LHCN-M2 (cell line): ENCODE measurements at regions not wholly inside any gene's neighbourhood (a gene's known extent, or its start where the extent isn't known, plus 50 kb on each side); places are given as distances from the start of the nearest gene placed in this dataset.
"Not testable (repeated sequence)": the region's sequence is repeated elsewhere in the genome, so short reads cannot be mapped to it uniquely, and the experiment has no call there.

Source experiments
- DNase-seq: peaks from one replicate; pipeline ENCODE4 v3.0.0-alpha.2; 2012; ENCODE audit warnings: low read depth

DNA sequence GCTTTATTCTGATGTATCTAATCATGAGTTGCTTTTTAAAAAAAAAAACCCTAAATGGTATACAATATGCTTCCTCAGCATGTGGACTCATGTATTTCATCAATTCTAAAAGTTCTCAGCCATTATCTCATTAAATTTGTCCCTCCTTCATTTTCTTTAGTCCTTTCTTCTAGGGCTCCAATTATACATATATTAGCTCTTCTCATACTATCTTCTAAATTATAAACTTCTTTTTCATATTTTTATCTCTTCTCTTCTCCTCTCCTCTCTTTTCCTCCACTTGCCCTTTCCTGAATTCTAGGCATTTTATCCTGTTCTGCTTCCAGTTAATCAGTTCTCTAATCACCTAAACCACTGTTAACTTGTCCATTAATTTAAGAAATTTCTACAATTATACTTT, 55.0 kb upstream of the IL33 start:
- no peak for DNase-seq

DNA sequence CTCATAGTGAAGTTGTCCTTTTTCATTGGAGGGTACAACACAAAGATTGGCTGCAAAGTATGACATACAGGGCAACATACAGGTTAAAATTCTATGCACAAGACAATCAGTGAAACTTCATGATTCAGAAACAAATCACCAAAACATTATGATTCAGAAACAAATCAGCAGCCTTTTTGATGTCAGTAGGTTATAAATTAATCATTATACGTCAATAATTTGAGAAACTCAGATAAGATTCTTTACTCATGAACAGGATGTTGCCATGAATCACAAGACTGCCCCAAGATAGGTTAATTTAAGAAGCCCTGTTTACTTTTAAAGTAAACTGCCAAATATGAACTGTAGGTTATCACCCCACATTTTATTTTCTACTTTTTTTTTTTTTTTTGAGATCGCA, 62.2 kb upstream of the IL33 start:
- DNase-seq = no peak

DNA sequence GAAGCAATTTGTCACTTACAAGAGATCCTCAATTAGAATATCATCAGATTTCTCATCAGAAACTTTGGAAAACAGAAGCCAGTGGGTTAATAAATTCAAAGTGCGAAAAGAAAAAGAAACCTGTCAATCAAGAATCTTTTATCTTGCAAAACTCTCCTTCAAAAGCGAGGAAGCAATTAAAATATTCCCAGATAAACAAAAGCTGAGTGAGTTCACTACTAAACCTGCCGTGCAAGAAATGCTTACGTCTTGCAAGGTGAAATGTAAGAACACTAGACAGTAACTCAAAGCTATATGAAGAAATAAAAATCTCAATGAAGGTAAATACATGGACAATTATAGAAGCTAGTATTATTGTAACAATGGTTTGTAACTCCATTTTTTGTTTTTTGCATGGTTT, 62.8 kb upstream of the IL33 start:
- DNase-seq = no peak

DNA sequence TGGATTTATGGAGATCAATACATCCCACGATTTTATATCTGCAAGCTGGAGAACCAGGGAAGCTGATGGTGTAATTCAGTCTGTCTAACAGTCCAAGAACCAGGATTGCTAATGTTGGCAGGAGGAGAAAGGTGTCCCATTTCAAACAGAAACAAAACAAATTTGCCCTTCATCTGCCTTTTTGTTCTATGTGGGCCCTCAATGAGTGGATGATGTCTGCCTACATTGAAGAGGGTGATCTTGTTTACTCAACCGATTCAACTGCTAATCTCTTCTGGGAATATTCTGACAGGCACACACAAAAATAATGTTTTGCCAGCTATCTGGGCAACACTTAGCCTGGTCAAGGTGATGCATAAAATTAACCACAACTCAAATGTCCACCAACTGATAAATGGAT, 65.1 kb upstream of the IL33 start:
- DNase-seq = no peak

DNA sequence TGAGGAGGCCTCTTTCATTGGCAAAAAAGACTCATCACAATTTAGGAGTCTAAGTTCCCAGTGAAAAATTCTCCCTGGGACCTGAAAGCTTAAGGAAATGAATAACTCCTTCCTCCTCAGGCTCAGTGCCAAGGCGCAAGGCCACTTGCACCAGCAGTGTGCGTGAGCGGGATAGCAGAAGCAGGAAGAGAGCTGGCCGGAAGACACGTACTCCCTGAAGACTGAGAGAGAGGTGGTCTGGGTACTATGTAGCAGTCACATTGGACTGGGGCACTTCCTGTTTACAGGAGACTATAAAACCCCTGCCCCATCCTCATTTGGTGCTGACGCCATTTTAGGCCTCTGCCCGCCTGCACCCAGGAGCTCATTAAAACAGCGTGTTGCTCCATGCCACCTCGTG, 66.3 kb upstream of the IL33 start:
- DNase-seq = no peak

DNA sequence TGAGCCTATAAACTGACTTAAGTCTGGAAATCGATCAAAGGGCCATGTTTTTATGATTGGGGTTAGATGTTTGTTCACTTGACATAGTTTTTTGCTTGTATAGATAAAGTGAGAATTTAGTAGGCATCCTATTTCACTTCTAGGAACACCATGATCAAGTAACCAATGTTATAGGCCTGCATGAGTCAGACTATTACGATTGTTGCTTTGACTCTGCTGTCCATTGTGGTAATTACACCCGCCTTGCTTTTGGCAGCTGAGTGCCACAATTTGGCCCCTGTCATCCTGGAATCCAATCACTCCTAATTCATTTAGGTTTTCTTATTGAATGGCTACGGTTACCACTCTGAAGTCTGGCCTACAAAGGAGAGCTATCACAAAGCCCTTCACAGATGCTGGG, 67.8 kb upstream of the IL33 start:
- peak; percentile 19 for DNase-seq

DNA sequence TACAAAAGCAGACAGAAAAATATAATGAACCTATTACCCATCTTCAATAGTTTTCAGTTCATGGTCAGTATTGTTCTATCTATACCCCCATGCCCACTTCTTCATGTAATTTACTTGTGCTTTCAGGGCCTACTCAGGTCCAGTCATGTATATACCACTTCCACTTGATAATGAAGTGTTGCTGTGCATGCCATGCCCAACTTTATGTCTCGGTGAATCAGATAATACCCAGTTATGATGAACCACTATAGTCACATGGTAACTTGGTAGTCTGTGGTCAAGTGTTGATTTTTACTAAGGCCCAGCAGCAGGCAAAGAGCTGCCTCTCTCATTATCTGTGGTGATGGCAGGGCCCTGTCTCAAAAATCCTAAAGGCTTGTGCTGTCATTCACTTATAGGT, 70.7 kb upstream of the IL33 start:
- no peak for DNase-seq

DNA sequence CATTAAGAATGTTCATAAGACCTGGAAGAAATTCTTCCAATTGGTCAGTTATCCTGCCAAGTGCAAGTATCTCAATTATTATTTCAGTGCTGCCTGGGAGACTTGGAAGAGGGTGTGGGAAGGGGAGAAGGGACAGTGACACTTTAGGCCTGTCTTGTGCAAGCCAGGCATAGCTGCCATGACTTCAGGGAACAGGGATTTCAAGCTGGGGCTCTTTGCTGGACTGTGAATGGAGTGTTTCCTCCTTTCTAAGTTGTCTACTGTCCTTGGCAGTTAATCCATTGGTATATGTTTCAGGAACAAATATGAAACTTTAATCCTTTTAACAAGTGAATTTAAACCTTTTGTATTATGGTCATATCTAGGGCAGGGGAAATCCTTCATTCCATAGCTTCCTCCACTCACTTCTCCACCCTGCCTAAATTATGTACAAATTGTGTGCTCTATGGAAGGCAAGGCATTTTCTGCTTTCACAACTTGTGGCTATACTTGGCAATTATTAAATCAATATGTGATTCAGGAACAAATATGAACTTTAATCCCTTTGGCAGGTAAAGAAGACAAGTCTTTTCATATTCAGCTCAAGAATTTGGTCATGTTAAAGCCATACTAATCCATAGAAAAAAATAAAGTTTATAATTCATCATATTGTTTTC, 72.7 kb upstream of the IL33 start:
- DNase-seq = no peak

DNA sequence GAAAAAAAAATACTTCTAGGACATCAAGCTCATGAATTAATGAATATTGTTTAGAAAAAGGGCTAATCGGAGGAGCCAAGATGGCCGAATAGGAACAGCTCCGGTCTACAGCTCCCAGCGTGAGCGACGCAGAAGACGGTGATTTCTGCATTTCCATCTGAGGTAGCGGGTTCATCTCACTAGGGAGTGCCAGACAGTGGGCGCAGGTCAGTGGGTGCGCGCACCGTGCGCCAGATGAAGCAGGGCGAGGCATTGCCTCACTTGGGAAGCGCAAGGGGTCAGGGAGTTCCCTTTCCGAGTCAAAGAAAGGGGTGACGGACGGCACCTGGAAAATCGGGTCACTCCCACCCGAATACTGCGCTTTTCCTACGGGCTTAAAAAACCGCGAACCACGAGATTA, 79.8 kb upstream of the IL33 start:
- DNase-seq = not testable (repeated sequence)

DNA sequence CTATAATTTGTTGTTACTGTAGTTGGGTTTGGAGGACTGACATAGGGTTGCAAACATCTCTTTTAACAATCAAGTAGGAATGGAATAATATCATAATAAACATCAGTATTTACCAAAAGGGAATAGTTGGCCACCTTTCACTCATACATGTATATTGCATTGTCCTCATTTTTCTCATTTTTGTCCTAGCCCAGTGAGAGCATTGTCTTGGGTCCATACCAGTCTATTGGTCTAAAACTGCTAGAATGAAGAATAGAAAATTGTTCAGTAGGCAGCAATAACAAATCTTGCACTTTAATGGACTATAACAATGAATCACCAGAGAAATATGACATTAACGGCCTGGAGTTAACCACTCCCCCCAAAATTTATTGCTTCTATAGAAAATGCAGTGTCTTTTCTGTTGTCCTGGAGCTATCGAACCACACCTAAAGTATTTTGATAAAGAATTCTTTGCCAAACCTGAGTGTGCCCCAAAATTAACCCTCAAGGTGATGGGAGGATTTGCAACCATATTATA, 80.9 kb upstream of the IL33 start:
- DNase-seq = no peak

DNA sequence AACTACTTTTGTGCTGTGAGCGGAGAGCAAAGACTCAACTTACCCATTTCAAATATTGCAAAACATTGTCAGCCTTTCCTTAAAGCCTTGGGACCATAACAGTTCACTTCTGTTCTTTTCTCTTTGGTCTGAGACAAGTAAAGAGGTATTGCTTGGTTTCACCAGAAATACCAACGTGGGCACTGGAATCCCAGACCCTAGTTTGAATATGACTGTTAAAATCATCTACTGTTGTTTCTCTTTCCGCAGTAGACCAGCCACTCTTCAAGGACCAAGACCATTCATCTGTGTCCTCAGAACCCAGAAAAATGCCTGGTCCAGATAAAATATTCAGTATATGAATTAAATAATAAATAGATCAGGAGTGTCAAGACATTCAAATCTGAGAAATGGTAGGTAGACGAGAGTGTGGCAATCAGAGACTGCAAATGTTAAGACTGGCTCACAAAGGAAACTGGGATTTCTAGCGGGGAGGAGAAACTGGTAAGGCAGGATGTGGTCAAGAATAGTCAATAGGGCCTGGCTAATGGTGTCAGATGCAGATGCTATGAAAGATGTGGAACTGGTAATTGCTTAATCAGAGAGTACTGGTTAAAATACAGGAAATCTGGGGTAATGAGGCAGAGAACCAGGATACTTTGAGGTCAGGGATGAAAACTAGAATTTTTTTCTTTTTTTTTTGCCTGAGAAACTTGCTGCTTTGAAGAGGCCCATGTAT, 82.1 kb upstream of the IL33 start:
- peak; percentile 43 for DNase-seq

DNA sequence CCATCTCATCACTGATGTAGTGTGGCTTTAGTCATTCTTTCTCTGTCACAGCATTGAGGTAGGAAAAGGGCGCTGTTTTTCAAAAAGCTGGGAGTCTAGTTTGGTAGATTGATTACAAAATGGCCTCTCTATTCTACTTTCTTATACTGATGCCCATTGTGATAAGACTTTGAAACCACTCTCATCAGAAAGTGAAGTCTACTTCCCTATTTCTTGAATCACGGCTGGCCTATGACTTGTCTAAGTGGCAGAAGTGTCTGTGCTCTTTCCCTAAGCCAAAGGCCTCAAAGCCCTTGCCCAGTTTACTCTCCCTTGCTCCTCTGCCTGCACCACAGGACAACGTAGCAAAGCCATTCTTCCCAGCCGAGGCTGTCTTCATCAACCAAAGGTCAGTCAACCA, 83.0 kb upstream of the IL33 start:
- DNase-seq = no peak

DNA sequence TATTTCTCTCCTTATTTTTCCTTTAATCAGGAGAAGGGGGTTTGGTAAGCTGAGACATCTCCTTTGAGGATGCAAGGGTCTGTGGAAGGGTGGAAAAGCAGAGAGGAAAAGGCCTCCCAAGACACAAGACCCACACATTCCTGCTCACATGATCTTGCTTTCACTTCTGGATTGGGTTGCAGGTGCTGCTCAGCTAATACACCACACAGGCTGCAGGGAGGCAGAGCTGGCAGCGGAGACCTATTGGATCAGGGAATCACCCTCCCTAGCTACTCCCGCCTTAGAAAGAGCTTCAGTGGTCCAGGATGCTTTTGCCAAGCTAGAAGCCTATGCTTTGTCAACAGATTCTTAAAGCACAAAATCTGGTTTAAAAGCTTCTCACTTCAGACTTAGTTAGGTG, 87.6 kb upstream of the IL33 start:
- no peak for DNase-seq

DNA sequence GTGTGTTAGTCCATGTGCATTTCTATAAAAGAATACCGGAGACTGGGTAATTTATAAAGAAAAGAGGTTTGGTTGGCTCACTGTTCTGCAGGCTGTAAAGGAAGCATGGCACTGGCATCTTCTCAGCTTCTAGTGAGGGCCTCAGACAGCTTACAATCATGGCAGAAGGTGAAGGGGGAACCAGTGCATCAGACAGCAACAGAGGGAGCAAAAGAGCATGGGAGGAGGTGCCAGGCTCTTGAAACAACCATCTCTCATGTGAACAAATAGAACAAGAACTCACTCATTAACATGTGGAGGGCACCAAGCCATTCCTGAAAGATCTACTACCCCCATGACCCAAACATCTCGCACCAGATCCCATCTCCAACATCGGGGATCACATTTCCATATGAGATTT, 89.2 kb upstream of the IL33 start:
- DNase-seq = no peak

DNA sequence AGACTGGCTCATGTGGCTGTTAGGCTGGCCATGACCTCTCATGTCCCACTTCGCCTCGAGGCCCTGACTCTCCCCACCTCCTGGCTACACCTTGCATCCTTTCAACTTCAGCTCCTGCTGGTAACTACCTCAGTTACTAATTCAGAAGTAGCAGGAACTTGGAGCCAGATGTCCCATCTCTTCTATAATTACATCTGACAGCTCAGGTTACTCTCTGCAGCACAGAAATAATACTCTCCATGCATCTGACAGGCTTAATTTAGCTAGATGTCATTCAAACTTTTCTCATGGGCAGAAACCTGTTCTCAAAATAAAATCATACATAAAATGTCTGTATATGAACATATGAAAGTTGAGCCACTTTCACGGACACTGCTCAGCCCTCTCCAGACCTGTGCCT, 92.2 kb upstream of the IL33 start:
- DNase-seq = no peak

DNA sequence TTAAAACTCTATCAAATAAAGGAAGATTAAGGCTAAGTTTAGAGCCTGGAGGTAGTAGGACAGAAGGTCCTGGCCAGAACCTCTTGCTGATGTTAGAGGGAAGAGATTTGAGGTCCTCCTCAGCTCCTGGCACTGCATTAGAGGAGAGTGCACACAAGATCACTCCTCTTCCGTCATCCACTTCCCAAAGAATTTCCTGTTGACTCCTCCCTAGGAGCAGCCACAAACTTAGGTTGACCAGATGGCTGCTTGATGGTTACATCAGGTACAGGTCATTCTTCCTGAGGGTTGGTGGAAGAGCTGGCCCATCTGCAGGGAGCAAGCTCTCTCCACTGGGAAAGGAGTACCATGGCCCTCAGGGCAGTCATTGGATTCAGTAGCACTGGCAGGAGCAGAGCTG, 93.9 kb upstream of the IL33 start:
- DNase-seq = no peak

DNA sequence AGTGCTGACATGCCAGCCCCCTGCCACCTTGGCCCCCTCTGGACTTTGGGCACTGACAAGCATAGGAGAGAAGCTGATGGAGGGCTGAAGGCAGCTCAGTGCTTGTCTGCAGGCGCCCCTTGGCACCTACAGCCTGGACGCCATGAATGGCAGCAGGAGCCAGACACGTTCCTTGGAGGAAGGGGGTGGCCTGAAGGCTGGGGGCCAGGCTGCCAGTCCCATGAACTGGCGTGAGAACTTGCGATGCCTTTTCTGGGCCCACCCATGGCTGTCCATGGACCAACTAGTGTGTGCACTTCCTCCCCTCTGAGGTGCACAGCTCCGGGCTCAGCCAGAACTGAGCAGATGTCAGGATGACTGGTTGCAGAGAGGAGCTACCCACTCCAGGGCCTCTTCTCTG, 99.0 kb upstream of the RANBP6 start:
- DNase-seq = no peak

DNA sequence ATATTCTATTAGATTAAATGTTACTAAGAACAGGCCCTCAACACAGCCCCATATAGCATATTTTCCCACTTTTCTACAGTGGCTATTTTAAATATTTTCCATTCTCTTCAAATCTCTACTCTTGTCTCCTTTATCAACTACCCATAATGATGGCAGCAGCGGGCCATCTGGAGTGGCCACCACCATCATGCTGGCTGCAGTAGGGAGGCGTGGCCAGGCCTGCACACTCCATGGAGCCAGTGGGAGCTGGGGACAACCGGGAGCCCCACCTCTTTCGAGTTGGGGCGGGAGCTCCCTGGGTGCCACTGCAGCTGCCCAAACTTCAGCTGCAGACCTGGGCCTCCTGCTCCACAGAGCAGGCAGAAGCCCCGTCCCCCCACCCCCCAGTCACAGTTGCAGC, 98.4 kb upstream of the RANBP6 start:
- DNase-seq = no peak

DNA sequence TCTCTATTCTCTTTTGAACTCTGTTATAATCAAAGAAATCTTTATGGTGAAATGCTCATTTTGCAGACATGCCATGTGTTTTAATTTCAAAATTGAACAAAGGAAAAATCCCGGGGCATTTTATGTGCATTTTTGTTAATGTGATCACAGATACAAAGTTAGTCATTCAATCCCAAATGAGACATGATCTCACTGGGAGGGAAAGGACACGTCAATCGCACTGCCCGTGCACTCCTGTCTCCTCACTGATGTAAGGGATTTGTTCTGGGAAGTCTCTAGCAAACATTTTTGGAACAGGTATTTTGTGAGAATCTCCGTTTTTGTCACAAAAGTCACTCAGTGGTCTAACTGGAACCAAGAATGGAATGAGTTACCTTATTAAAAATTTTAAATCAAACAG, 97.9 kb upstream of the RANBP6 start:
- no peak for DNase-seq

DNA sequence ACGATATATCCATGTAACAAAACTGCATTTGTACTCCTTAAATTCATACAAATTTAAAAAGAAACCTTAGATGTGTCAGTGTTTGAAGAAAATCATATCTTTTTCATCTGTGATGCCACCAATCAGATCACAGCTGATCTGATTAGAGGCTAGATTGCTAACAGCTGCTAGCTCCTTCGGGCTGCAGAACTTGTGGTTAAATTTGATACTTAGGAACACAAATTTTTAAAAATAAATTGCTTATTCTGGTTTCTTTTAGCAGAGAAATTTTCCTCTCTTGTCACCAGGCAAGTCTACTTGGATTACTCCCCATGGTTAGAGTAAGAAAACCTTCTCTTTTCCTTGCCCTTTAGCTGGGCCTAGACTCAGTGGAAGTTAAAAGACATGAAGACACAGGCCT, 94.6 kb upstream of the RANBP6 start:
- DNase-seq = peak; percentile 71

DNA sequence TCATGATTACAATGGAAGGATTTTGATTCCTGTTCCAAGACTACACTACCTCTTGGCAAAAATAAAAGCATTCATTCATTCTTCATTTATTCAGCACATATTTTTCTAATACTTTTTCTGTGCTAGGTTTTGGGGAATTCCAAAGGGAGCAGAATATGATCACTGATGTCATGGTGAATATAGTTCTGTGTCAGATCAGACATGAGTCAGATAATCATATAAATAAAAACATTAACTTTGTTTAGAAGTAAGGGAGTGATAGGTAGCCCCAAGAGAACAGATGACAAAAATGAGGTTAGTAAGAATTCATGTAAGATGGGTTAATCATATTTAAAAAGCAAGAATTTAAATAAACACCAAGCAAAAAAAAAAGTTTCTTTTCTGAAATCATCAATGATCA, 94.1 kb upstream of the RANBP6 start:
- DNase-seq = peak; percentile 18

DNA sequence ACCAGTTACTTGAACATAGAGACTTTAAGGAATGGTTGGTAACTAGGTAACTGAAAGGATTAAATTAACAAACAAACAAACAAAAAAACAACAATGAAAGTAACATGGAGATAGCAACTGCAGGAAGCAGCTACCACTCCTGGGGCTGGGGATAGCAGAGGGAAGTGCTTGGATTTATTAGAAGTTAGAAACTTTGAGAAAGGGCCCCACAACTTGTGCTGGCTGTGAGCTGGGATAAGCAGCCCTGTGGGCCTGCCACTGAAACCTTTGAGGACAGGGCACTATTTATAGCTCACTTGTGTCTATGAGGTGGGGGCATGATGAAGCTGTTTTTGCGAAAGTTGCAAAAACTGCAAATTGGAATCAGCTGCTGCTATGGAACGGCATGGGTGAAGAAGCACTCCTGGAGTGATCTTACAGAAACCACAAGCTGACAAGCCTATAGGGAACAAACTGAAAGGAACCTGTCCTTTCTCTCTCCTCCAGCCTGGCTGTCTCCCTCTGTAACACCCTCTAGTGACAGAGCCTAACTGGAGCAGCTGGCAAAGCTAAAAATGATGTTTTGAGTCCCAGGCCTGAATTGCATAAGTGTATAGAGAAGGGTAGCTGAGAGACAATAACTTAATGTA, 91.4 kb upstream of the RANBP6 start:
- peak; percentile 65 for DNase-seq

DNA sequence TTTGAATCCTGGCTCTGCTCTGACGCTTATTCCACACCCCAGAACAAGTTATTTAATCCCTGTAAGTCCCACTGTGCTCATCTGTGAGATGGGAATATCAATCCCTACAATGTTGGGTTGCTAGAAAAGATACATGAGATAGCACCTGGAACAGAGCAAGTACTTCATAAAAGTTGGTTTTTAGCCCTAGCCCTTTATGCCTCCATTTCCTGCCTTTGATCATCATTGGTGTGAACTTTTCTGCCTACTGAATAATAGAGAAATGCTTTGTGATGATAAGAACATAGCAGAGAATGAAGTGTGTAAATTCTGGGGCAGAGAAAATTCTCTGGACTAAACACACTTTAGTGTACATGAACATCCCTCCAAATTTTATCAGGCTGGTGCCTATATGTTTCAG, 90.3 kb upstream of the RANBP6 start:
- DNase-seq = no peak
